ENCODE measurements at regions not wholly inside any gene's neighbourhood (a gene's known extent, or its start where the extent isn't known, plus 50 kb on each side); places are given as distances from the start of the nearest gene placed in this dataset.
A peak's percentile ranks its signal among the peaks of the same experiment; 100 is the strongest.

DNA sequence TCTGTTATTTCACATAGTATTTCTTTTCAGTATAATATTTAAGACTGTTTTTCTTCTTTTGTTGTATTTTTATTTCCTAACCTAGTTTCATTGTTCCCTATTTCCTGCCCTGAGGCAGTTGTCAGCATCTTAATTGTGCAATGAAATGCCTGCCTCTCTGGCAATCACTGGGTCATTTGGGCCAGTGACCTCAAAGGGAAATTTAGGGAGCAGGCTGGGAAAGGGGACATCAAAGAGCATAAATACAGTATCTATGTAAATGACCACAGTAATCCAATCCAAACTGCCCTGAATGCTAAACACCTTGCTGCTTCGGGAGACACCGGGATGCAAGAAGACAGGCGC lies 147.8 kb downstream of the TLR5 start (continued):
- TF ChIP-seq FOSL2 (IDR thresholded peaks at IDR 0.05; ENCODE audit: borderline replicate concordance, low read depth) (no peak), POLR2AphosphoS5 (IDR thresholded peaks at IDR 0.05; ENCODE audit: low read depth, low read length) (no peak), PBX3 (IDR thresholded peaks at IDR 0.05) (no peak)
- TF ChIP-seq, protein P1, sequence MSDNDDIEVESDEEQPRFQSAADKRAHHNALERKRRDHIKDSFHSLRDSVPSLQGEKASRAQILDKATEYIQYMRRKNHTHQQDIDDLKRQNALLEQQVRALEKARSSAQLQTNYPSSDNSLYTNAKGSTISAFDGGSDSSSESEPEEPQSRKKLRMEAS (IDR thresholded peaks at IDR 0.05; ENCODE audit: low read depth): no peak
- TF ChIP-seq, protein P2, sequence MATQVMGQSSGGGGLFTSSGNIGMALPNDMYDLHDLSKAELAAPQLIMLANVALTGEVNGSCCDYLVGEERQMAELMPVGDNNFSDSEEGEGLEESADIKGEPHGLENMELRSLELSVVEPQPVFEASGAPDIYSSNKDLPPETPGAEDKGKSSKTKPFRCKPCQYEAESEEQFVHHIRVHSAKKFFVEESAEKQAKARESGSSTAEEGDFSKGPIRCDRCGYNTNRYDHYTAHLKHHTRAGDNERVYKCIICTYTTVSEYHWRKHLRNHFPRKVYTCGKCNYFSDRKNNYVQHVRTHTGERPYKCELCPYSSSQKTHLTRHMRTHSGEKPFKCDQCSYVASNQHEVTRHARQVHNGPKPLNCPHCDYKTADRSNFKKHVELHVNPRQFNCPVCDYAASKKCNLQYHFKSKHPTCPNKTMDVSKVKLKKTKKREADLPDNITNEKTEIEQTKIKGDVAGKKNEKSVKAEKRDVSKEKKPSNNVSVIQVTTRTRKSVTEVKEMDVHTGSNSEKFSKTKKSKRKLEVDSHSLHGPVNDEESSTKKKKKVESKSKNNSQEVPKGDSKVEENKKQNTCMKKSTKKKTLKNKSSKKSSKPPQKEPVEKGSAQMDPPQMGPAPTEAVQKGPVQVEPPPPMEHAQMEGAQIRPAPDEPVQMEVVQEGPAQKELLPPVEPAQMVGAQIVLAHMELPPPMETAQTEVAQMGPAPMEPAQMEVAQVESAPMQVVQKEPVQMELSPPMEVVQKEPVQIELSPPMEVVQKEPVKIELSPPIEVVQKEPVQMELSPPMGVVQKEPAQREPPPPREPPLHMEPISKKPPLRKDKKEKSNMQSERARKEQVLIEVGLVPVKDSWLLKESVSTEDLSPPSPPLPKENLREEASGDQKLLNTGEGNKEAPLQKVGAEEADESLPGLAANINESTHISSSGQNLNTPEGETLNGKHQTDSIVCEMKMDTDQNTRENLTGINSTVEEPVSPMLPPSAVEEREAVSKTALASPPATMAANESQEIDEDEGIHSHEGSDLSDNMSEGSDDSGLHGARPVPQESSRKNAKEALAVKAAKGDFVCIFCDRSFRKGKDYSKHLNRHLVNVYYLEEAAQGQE (IDR thresholded peaks at IDR 0.05; ENCODE audit: low read depth, low read length): no peak

- no peak for DNase-seq
- CTCF ChIA-PET: interaction anchor here (0.6 to 0.7 kb wide), 3 partner anchors 13 to 1660 kb away, joined by 3 read pairs; no protein-coding TSS in a partner anchor
Observed at GRCh38 chr1:222995620-222996309, 147.3 kb downstream of the TLR5 start.

More at GRCh38 chr1:222995620-222996309, 147.3 kb downstream of the TLR5 start:
- no peak overlapping the region for H3K4me3 ChIP-seq (ENCODE audit: low read depth in 2 of 2, low read length in 1 of 2)
- no peaks in the 10 kb centered on the region for H3K9me2 ChIP-seq
- no peaks in the 10 kb centered on the region for H4K20me1 ChIP-seq (ENCODE audit: insufficient read depth)
- no peaks in the 10 kb centered on the region for H3K9me3 ChIP-seq
- H3K27me3 ChIP-seq (ENCODE audit: insufficient read depth): no peaks in the 10 kb centered on the region
- TF ChIP-seq NFIC (IDR thresholded peaks at IDR 0.05; ENCODE audit: borderline replicate concordance) (no peak), RCOR1 (IDR thresholded peaks at IDR 0.05; ENCODE audit: low read length) (no peak), FOXJ3 (CRISPR knock-in tag; IDR thresholded peaks at IDR 0.05) (no peak), GABPA (IDR thresholded peaks at IDR 0.05; ENCODE audit: low read depth) (no peak), JUND (IDR thresholded peaks at IDR 0.05) (no peak), MXI1 (IDR thresholded peaks at IDR 0.05; ENCODE audit: low read depth, low read length) (no peak), TAF1 (IDR thresholded peaks at IDR 0.05; ENCODE audit: borderline replicate concordance, low read depth, low read length) (no peak), EZH2phosphoT487 (IDR thresholded peaks at IDR 0.05; ENCODE audit: borderline replicate concordance, low read depth) (no peak), MEF2A (IDR thresholded peaks at IDR 0.05; ENCODE audit: borderline replicate concordance, low read depth) (no peak), SMC3 (IDR thresholded peaks at IDR 0.05; ENCODE audit: low read depth, low read length) (no peak), EP300 (IDR thresholded peaks at IDR 0.05; ENCODE audit: borderline replicate concordance in 1 of 2, low read depth in 1 of 2, low read length in 1 of 2) (no peak), POLR2AphosphoS5 (IDR thresholded peaks at IDR 0.05; ENCODE audit: low read depth, low read length) (no peak), YY1 (IDR thresholded peaks at IDR 0.05; ENCODE audit: low read depth) (no peak), RAD21 (IDR thresholded peaks at IDR 0.05; ENCODE audit: low read length) (no peak), FOXM1 (IDR thresholded peaks at IDR 0.05; ENCODE audit: low read depth) (no peak), TCF12 (IDR thresholded peaks at IDR 0.05) (no peak), RXRA (IDR thresholded peaks at IDR 0.05; ENCODE audit: borderline replicate concordance, low read depth) (no peak)
- TF ChIP-seq, protein P3, sequence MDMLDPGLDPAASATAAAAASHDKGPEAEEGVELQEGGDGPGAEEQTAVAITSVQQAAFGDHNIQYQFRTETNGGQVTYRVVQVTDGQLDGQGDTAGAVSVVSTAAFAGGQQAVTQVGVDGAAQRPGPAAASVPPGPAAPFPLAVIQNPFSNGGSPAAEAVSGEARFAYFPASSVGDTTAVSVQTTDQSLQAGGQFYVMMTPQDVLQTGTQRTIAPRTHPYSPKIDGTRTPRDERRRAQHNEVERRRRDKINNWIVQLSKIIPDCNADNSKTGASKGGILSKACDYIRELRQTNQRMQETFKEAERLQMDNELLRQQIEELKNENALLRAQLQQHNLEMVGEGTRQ (IDR thresholded peaks at IDR 0.05; ENCODE audit: borderline replicate concordance, low read depth, low read length): no peak
- TF ChIP-seq, protein P1 (IDR thresholded peaks at IDR 0.05; ENCODE audit: low read depth): no peak
- TF ChIP-seq, protein P4, sequence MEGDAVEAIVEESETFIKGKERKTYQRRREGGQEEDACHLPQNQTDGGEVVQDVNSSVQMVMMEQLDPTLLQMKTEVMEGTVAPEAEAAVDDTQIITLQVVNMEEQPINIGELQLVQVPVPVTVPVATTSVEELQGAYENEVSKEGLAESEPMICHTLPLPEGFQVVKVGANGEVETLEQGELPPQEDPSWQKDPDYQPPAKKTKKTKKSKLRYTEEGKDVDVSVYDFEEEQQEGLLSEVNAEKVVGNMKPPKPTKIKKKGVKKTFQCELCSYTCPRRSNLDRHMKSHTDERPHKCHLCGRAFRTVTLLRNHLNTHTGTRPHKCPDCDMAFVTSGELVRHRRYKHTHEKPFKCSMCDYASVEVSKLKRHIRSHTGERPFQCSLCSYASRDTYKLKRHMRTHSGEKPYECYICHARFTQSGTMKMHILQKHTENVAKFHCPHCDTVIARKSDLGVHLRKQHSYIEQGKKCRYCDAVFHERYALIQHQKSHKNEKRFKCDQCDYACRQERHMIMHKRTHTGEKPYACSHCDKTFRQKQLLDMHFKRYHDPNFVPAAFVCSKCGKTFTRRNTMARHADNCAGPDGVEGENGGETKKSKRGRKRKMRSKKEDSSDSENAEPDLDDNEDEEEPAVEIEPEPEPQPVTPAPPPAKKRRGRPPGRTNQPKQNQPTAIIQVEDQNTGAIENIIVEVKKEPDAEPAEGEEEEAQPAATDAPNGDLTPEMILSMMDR (IDR thresholded peaks at IDR 0.05): no peak
- peaks cover 12 to 27% of the 10 kb centered on the region in 2 experiments for H3K4me1 ChIP-seq (ENCODE audit: control insufficient read depth in 1 of 2, insufficient read depth in 2 of 2, low read depth in 1 of 2, low read length in 1 of 2)
- H3K27ac ChIP-seq (ENCODE audit: low read depth in 2 of 2, low read length in 1 of 2): no peak overlapping the region
- no peak overlapping the region for H3K9ac ChIP-seq
- H3K4me2 ChIP-seq: peak overlapping the region; percentile 28; the same call in 1 of the 2 replicates
- POLR2A ChIA-PET: no interaction called here
- H3F3A ChIP-seq (replicated peaks; ENCODE audit: insufficient read depth): peaks cover 8% of the 10 kb centered on the region
- 87% methylated on average over 5 of the region's 5 CpGs for WGBS (ENCODE audit: low lambda C conversion rate)
- H3K36me3 ChIP-seq (replicated peaks in 1 of 2; ENCODE audit: control insufficient read depth in 1 of 2, insufficient read depth in 2 of 2, low read length in 1 of 2): peaks cover 0 to 34% of the 10 kb centered on the region in 2 experiments
- no peak overlapping the region for H2AFZ ChIP-seq (ENCODE audit: low read depth)
- H3K79me2 ChIP-seq (ENCODE audit: insufficient read depth): no peaks in the 10 kb centered on the region
